GM12891 (cell line): ENCODE measurements at regions not wholly inside any gene's neighbourhood (a gene's known extent, or its start where the extent isn't known, plus 50 kb on each side); places are given as distances from the start of the nearest gene placed in this dataset.

Experiments used
- POLR2A ChIP-seq: IDR thresholded peaks from 2 replicates; pipeline ENCODE4 v1.6.1; 2011; ENCODE audit warnings: low read depth, low read length, control low read depth
- POLR2AphosphoS5 ChIP-seq: IDR thresholded peaks from 2 replicates; pipeline ENCODE4 v1.6.1; 2011; ENCODE audit warnings: low read depth, low read length, control low read depth

GRCh38 chr18:29241199-29241598, 1064.3 kb upstream of the CDH2 start:
- no peak for TF ChIP-seq POLR2A
- TF ChIP-seq POLR2AphosphoS5, result no peak
